ENCODE measurements at regions not wholly inside any gene's neighbourhood (a gene's known extent, or its start where the extent isn't known, plus 50 kb on each side); places are given as distances from the start of the nearest gene placed in this dataset.
"Not testable (repeated sequence)": the region's sequence is repeated elsewhere in the genome, so short reads cannot be mapped to it uniquely, and the experiment has no call there.

DNA sequence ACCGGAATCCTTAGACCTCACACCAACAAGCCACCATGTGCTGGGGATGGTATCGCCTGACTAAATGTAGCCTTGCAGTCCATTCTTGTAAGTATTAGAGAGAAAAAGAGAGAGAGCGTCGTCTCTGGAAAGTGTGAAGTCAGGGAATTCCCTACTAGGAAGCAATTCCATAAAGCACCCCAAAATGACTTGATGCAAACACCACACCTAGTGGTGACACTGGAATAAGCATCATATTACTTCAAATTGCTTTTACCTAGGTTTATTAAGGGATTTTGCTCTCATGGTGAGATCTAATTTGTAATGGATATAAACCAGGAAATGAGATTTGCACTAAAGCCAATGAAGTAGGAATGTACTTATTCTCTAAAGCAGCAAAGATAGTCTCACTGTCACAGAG, 111.4 kb upstream of the METTL9 start:
- DNase-seq (ENCODE audit: low spot score) = not testable (repeated sequence)

GRCh38 chr16:21499046-21499445, 100.3 kb upstream of the METTL9 start:
- DNase-seq (ENCODE audit: low spot score) = not testable (repeated sequence)

GRCh38 chr16:21501223-21501868, 98.0 kb upstream of the METTL9 start:
- not testable (repeated sequence) for DNase-seq (ENCODE audit: low spot score)

GRCh38 chr16:21501869-21502667, 97.3 kb upstream of the METTL9 start:
- peak; percentile 94 for DNase-seq (ENCODE audit: low spot score)

GRCh38 chr16:21503574-21503920, 95.8 kb upstream of the METTL9 start:
- not testable (repeated sequence) for DNase-seq (ENCODE audit: low spot score)

GRCh38 chr16:21503941-21504832, 95.2 kb upstream of the METTL9 start:
- not testable (repeated sequence) for DNase-seq (ENCODE audit: low spot score)

DNA sequence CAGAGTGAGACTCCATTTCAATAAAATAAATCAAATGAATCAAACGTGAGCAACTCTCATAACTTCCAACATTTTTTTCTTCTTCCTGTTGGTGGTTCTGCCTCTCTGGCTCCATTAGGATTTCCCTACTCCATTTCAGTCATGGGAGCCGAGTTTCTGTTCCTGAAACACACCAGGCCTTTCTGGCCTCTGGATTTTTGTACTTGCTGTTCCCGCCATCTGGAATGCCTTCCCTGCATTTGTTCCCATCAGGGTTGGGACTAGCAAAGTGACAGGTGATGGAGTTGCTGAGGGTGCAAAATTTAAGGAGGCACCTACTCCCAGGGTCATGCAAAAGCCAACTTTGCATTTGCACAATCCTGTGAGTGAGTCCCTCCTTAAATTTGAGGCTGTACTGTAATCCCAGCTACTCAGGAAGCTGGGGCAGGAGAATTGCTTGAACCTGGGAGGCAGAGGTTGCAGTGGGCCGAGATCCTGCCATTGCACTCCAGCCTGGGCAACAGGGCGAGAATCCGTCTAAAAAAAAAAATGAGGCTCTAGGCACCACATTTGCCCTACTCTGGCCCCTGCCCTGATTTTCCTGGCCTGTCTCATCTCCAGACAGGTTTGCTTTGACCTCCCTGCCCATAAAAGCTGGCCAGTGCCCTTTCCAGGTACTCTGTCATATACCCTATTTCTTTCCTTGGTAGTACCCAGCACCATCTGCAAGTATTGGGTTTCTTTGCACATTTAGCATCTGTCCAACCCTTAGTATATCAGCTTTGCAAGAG, 93.4 kb upstream of the METTL9 start:
- DNase-seq (ENCODE audit: low spot score) = not testable (repeated sequence)

DNA sequence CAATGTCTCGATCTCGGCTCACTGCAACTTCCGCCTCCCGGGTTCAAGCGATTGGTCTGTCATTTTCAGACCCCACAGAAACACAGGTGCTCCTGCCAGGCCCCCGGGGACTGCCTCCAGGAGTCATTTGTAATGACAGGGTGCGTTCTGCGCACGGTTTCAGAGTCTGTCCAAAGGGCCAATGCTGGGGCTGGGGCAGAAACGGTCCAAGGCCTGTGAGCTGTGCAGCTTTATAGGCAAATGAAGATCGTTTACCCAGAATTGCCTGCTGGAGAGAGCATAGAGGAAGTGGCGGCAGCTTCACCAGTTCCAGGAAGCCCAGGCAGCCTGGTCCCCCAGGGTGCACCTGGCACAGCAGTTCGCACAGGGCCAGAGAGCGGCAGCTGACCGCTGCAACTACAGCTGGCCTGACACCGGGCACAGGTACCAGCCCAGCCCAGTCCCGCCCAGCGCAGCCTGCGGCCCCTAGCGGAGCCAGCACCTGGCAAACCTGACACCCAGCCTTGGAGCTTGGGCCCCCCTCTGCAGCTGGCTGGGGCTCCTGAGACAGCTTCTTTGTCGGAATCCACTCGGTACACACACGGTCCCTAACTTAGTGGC, 92.4 kb upstream of the METTL9 start:
- DNase-seq (ENCODE audit: low spot score) = peak; percentile 55

GRCh38 chr16:21507631-21508305, 91.6 kb upstream of the METTL9 start:
- not testable (repeated sequence) for DNase-seq (ENCODE audit: low spot score)

- not testable (repeated sequence) for DNase-seq (ENCODE audit: low spot score)
Observed at GRCh38 chr16:21508661-21509436, 90.5 kb upstream of the METTL9 start.

- peak; percentile 75 for DNase-seq (ENCODE audit: low spot score)
Observed at GRCh38 chr16:21509437-21510086, 89.8 kb upstream of the METTL9 start.

DNA sequence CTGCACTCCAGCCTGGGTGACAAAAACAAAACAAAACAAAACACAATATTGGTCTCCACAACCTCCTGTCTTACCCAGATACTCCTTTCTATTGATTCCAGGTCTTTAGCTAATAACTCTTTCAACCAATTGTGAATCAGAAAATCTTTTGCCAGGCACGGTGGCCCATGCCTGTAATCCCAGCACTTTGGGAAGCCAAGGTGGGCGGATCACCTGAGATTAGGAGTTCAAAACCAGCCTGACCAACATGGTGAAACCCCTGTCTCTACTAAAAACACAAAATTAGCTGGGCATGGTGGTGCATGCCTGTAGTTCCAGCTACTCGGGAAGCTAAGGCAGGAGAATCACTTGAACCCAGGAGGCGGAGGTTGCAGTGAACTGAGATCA, 88.5 kb upstream of the METTL9 start:
- not testable (repeated sequence) for DNase-seq (ENCODE audit: low spot score)

- DNase-seq (ENCODE audit: low spot score) = not testable (repeated sequence)
Observed at GRCh38 chr16:21511315-21512210, 87.8 kb upstream of the METTL9 start.

DNA sequence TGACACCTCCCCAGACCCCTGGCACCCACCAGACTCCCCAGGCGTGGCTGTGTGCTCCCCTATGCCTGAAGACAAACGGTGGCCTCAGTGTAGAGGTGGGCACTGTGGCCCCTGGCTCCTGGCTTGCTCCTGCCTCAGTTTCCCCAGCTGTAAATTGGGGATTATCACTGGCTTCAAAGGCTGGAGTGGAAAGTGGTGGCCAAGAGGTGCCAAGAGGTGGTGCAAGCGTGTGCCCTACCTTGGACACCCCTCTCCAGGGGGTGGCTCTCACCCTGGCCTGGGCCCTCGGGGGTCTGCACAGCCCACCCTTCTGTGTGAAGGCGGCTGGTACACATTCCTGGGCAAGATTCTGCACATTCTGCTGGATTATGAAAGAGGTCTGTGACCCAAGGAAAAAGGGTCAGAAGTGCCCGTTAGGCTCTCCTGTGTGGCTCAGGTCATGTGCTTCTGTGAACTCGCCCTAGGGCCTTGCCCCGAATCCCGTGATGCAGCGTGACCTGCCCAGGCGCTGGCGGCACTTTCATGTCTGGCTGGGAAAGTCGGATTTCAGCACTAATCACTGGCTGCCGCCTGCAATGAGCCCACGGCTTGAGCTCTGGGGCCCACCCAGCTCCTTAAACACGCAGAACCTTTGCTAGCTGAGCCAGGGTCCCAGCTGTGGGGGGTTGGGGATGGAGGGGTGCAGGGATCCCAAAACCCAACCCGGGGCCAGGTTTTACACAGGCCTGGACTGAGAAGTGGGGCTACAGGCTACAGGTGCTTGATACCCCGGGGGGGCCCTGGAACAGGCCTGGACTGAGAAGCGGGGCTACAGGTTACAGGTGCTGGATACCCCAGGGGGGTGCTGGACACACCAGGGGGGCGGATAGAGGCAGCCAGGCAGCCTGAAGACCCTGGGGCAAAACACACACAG, 86.8 kb upstream of the METTL9 start:
- not testable (repeated sequence) for DNase-seq (ENCODE audit: low spot score)

GRCh38 chr16:21513337-21513741, 86.0 kb upstream of the METTL9 start:
- not testable (repeated sequence) for DNase-seq (ENCODE audit: low spot score)

- not testable (repeated sequence) for DNase-seq (ENCODE audit: low spot score)
Observed at GRCh38 chr16:21513812-21514473, 85.4 kb upstream of the METTL9 start.

DNA sequence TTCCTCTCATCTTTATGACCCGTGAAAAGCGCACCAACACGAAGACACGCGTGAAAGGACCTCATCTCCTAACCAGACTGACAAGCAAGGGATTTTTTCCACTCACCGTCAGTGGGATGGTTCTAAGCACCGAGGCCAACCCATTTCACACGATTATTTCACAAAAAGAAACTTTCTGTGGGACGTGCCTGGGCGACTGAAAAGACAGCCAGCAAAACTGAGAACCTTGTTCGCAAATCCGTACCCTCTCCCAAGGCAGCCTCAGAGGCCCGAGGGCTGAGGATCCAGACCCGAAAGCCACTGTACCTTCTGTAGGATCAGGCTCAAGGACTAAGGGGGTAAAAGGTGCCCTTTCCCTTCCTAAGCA, 84.9 kb upstream of the METTL9 start:
- DNase-seq (ENCODE audit: low spot score) = not testable (repeated sequence)

All from Ammon's horn (tissue), 1 donor.